Panc1 (cell line): ENCODE measurements at regions not wholly inside any gene's neighbourhood (a gene's known extent, or its start where the extent isn't known, plus 50 kb on each side); places are given as distances from the start of the nearest gene placed in this dataset.
A peak's percentile ranks its signal among the peaks of the same experiment; 100 is the strongest.

ENCODE experiments used
- ATAC-seq: fragments of 200-7000 bp; cut with Tn5 transposase; 2 replicates; pipeline ENCODE4 v1.9.1; 2020; ENCODE audit warnings: mild to moderate bottlenecking, moderate library complexity
- BruUV-seq: library from RNA; stranded (reverse); fragments of 400-500 nt; replicated peaks from 2 replicates; lab custom pipeline; 2021; lab: Mats Ljungman, UMichigan
- CTCF ChIA-PET: fragments of 300-600 bp; sonication (Branson Sonifier 250); formaldehyde crosslinking; loops from one replicate; lab custom pipeline; 2022; ENCODE audit warnings: antibody characterized with exemption; lab: Charles Lee
- POLR2A ChIA-PET: fragments of 300-600 bp; sonication (Branson Sonifier 250); formaldehyde crosslinking; loops from one replicate; lab custom pipeline; 2022; ENCODE audit warnings: antibody characterized with exemption; lab: Charles Lee
- DNase-seq: peaks from one replicate; pipeline ENCODE4 v3.0.0-alpha.2; 2010; ENCODE audit warnings: low read depth, low spot score
- H3K27ac ChIP-seq: 2 replicates; pipeline ENCODE4 v1.5.1; 2011; ENCODE audit warnings: mild to moderate bottlenecking, low read length, inconsistent platforms
- H3K27me3 ChIP-seq: fragments of 200-500 bp; sonication (Bioruptor generic); 2 replicates; pipeline ENCODE4 v1.6.0; 2014; ENCODE audit warnings: low read length, inconsistent platforms; ENCODE audit not compliant: control insufficient read depth, insufficient read depth
- H3K36me3 ChIP-seq: fragments of 200-500 bp; sonication (Bioruptor generic); 2 replicates; pipeline ENCODE4 v1.5.1; 2014; ENCODE audit warnings: inconsistent platforms, mild to moderate bottlenecking, low read length, moderate library complexity; ENCODE audit not compliant: control insufficient read depth, insufficient read depth
- H3K4me1 ChIP-seq: 2 replicates; pipeline ENCODE4 v1.5.1; 2011; ENCODE audit warnings: inconsistent platforms, mild to moderate bottlenecking, low read length, moderate library complexity; ENCODE audit not compliant: control insufficient read depth, insufficient read depth
- H3K4me3 ChIP-seq, 2 experiments: 2 replicates each; pipeline ENCODE4 v1.5.1; 2011 to 2012; ENCODE audit warnings: low read depth in 2 of 2, low read length in 2 of 2, mild to moderate bottlenecking in 2 of 2, inconsistent platforms in 1 of 2, moderate library complexity in 1 of 2
- H3K9me3 ChIP-seq: fragments of 200-500 bp; sonication (Bioruptor generic); 2 replicates; pipeline ENCODE4 v1.5.1; 2014; ENCODE audit warnings: low read depth, mild to moderate bottlenecking, inconsistent platforms, low read length, moderate library complexity; ENCODE audit not compliant: control insufficient read depth, insufficient read depth
- POLR2AphosphoS5 ChIP-seq: IDR thresholded peaks from 2 replicates; pipeline ENCODE4 v1.6.1; 2012; ENCODE audit warnings: mild to moderate bottlenecking, low read depth, low read length, moderate library complexity
- SIN3A ChIP-seq: IDR thresholded peaks from 2 replicates; pipeline ENCODE4 v1.6.1; 2012; ENCODE audit warnings: low read depth, mild to moderate bottlenecking, low read length, moderate library complexity, borderline replicate concordance; ENCODE audit not compliant: insufficient read depth
- TCF7L2 ChIP-seq: IDR thresholded peaks from 2 replicates; pipeline ENCODE4 v1.6.1; 2011; ENCODE audit warnings: mild to moderate bottlenecking, low read depth, low read length, inconsistent platforms
- in situ Hi-C: cut with HindIII; loops from 2 replicates; pipeline ENCODE4 v1.10.0; 2016; ENCODE audit warnings: low sequenced_read_pairs, low pct_unique_long_range_greater_than_20kb
- intact Hi-C: fragments of 100-400 bp; cut with micrococcal nuclease; formaldehyde crosslinking; loops from one replicate; pipeline ENCODE4 v1.10.0; 2022; ENCODE audit not compliant: unreplicated experiment
- TF ChIP-seq, protein P1 (sequence below): fragments of 450-650 bp; IDR thresholded peaks from 2 replicates; pipeline ENCODE4 v1.5.1; 2017; ENCODE audit warnings: mild to moderate bottlenecking
- TF ChIP-seq, protein P2 (sequence below), 2 experiments: IDR thresholded peaks; 2 replicates each; pipeline ENCODE4 v1.6.1; 2011 to 2012; ENCODE audit warnings: low read depth in 2 of 2, control low read depth in 1 of 2, low read length in 1 of 2, mild to moderate bottlenecking in 1 of 2, moderate library complexity in 1 of 2; ENCODE audit not compliant: insufficient read depth in 1 of 2

- H3K27me3 ChIP-seq: no peaks in the 10 kb centered on the region
- H3K9me3 ChIP-seq: no peaks in the 10 kb centered on the region
- CTCF ChIA-PET: interaction anchor here (0.7 kb wide), 1 partner anchor 62 kb away, joined by 6 read pairs; no protein-coding TSS in a partner anchor
- no peak overlapping the region for H3K27ac ChIP-seq
- intact Hi-C loops (no loop called here), in situ Hi-C loops (no loop called here)
- no peaks in the 10 kb centered on the region for H3K4me1 ChIP-seq
- POLR2A ChIA-PET: no interaction called here
- ATAC-seq (no peak), DNase-seq (no peak)
- no TSS peak for BruUV-seq
- TF ChIP-seq, protein P1, sequence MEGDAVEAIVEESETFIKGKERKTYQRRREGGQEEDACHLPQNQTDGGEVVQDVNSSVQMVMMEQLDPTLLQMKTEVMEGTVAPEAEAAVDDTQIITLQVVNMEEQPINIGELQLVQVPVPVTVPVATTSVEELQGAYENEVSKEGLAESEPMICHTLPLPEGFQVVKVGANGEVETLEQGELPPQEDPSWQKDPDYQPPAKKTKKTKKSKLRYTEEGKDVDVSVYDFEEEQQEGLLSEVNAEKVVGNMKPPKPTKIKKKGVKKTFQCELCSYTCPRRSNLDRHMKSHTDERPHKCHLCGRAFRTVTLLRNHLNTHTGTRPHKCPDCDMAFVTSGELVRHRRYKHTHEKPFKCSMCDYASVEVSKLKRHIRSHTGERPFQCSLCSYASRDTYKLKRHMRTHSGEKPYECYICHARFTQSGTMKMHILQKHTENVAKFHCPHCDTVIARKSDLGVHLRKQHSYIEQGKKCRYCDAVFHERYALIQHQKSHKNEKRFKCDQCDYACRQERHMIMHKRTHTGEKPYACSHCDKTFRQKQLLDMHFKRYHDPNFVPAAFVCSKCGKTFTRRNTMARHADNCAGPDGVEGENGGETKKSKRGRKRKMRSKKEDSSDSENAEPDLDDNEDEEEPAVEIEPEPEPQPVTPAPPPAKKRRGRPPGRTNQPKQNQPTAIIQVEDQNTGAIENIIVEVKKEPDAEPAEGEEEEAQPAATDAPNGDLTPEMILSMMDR: no peak
- TF ChIP-seq SIN3A (no peak), POLR2AphosphoS5 (no peak), TCF7L2 (no peak)
- TF ChIP-seq, protein P2, sequence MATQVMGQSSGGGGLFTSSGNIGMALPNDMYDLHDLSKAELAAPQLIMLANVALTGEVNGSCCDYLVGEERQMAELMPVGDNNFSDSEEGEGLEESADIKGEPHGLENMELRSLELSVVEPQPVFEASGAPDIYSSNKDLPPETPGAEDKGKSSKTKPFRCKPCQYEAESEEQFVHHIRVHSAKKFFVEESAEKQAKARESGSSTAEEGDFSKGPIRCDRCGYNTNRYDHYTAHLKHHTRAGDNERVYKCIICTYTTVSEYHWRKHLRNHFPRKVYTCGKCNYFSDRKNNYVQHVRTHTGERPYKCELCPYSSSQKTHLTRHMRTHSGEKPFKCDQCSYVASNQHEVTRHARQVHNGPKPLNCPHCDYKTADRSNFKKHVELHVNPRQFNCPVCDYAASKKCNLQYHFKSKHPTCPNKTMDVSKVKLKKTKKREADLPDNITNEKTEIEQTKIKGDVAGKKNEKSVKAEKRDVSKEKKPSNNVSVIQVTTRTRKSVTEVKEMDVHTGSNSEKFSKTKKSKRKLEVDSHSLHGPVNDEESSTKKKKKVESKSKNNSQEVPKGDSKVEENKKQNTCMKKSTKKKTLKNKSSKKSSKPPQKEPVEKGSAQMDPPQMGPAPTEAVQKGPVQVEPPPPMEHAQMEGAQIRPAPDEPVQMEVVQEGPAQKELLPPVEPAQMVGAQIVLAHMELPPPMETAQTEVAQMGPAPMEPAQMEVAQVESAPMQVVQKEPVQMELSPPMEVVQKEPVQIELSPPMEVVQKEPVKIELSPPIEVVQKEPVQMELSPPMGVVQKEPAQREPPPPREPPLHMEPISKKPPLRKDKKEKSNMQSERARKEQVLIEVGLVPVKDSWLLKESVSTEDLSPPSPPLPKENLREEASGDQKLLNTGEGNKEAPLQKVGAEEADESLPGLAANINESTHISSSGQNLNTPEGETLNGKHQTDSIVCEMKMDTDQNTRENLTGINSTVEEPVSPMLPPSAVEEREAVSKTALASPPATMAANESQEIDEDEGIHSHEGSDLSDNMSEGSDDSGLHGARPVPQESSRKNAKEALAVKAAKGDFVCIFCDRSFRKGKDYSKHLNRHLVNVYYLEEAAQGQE (IDR thresholded peaks at IDR 0.05; ENCODE audit: insufficient read depth in 1 of 2, low read depth in 2 of 2, low read length in 1 of 2): no peak
- no peak overlapping the region for H3K4me3 ChIP-seq
- H3K36me3 ChIP-seq: no peaks in the 10 kb centered on the region
These were observed 62.8 kb upstream of the EIF5 start for GRCh38 chr14:103271189-103271588.

DNA sequence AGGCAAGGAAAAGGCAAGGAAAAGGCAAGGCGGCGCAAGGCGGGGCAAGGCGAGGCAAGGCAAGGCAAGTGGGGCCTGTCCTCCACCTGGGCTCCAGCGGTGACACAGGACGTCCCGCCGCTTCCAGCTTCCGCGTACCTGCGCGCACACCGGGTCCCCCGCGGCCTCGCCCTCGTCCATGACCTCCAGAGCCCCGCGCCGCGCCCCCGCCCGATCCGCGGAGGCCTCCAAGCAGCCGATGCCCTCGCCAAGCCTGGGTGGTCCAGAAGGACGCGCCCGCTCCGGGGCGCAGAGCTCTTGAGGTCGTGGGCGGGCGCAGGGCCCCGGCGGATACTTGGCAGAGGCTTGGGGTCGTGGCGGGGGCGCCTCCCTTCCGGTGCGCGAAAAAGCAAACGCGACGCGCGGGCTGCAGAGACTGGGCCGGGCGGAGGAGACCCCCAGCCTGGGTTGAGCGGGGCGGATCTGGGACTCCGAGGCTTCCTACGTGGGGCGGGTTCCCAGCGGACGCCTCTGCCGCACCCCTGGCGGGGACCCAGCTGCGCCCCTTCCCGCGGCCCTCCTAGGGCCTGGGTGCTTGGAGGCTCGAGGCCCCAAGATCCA, 60.8 kb upstream of the EIF5 start:
- in situ Hi-C loops (no loop called here), intact Hi-C loops (no loop called here)
- CTCF ChIA-PET: no interaction called here
- no peak overlapping the region for H3K27ac ChIP-seq
- BruUV-seq: no TSS peak
- DNase-seq: no peak
- peak overlapping the region; percentile 30 to 37 for H3K4me3 ChIP-seq
- no peaks in the 10 kb centered on the region for H3K27me3 ChIP-seq
- H3K36me3 ChIP-seq: no peaks in the 10 kb centered on the region
- no peaks in the 10 kb centered on the region for H3K4me1 ChIP-seq
- TF ChIP-seq SIN3A: no peak
- TF ChIP-seq, protein P1: no peak
- TF ChIP-seq TCF7L2: no peak
- TF ChIP-seq, protein P2 (IDR thresholded peaks at IDR 0.05; ENCODE audit: insufficient read depth in 1 of 2, low read depth in 2 of 2, low read length in 1 of 2): no peak
- no peak for TF ChIP-seq POLR2AphosphoS5
- no peaks in the 10 kb centered on the region for H3K9me3 ChIP-seq
- peak; percentile 48 for ATAC-seq
- POLR2A ChIA-PET: no interaction called here
